MM.1S (cell line): ENCODE measurements at regions not wholly inside any gene's neighbourhood (a gene's known extent, or its start where the extent isn't known, plus 50 kb on each side); places are given as distances from the start of the nearest gene placed in this dataset.

Source experiments
- EZH2phosphoT487 ChIP-seq: fragments of 300-600 bp; sonication (generic); IDR thresholded peaks from 2 replicates; pipeline ENCODE4 v1.6.1; 2018; ENCODE audit warnings: antibody characterized with exemption, low read length
- TF ChIP-seq, protein P1 (sequence below): fragments of 300-600 bp; sonication (generic); IDR thresholded peaks from 2 replicates; pipeline ENCODE4 v1.5.1; 2016; ENCODE audit warnings: antibody characterized with exemption, low read length, mixed read lengths

GRCh38 chr9:14412775-14413174, 98.8 kb upstream of the NFIB start:
- TF ChIP-seq, protein P1, sequence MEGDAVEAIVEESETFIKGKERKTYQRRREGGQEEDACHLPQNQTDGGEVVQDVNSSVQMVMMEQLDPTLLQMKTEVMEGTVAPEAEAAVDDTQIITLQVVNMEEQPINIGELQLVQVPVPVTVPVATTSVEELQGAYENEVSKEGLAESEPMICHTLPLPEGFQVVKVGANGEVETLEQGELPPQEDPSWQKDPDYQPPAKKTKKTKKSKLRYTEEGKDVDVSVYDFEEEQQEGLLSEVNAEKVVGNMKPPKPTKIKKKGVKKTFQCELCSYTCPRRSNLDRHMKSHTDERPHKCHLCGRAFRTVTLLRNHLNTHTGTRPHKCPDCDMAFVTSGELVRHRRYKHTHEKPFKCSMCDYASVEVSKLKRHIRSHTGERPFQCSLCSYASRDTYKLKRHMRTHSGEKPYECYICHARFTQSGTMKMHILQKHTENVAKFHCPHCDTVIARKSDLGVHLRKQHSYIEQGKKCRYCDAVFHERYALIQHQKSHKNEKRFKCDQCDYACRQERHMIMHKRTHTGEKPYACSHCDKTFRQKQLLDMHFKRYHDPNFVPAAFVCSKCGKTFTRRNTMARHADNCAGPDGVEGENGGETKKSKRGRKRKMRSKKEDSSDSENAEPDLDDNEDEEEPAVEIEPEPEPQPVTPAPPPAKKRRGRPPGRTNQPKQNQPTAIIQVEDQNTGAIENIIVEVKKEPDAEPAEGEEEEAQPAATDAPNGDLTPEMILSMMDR = no peak
- no peak for TF ChIP-seq EZH2phosphoT487
